ENCODE measurements at regions not wholly inside any gene's neighbourhood (a gene's known extent, or its start where the extent isn't known, plus 50 kb on each side); places are given as distances from the start of the nearest gene placed in this dataset.
A peak's percentile ranks its signal among the peaks of the same experiment; 100 is the strongest.

GRCh38 chr10:88213065-88213605 lies 349.7 kb downstream of the PTEN start:
- no peaks in the 10 kb centered on the region for H3K27me3 ChIP-seq (replicated peaks; ENCODE audit: insufficient read depth, low read depth, low read length, poor library complexity)
- H3K4me1 ChIP-seq (ENCODE audit: insufficient read depth, low read length, poor library complexity, severe bottlenecking): no peaks in the 10 kb centered on the region
- DNase-seq (ENCODE audit: low spot score): no peak
- no TSS peak for BruUV-seq (replicated peaks)
- H3K4me3 ChIP-seq (ENCODE audit: low read depth, low read length, poor library complexity, severe bottlenecking): no peak overlapping the region
- ChIA-PET POLR2A (ENCODE audit: low non-redundant PET) (no interaction called here), CTCF (no interaction called here)
- no peaks in the 10 kb centered on the region for H3K9me3 ChIP-seq (ENCODE audit: low read depth, low read length, poor library complexity, severe bottlenecking)
- intact Hi-C loops (cut with micrococcal nuclease; ENCODE audit: unreplicated experiment): no loop called here
- H3K27ac ChIP-seq (ENCODE audit: low read depth, low read length, poor library complexity, severe bottlenecking): no peak overlapping the region
- TF ChIP-seq EZH2 (IDR thresholded peaks at IDR 0.05; ENCODE audit: borderline replicate concordance, low read depth, low read length, poor library complexity, severe bottlenecking) (no peak), CTCF (conservative IDR thresholded peaks at IDR 0.05; ENCODE audit: low read depth, low read length) (no peak)
- no peaks in the 10 kb centered on the region for H3K36me3 ChIP-seq (ENCODE audit: insufficient read depth, low read length, poor library complexity, severe bottlenecking)

GRCh38 chr10:88216976-88217375 lies 353.6 kb downstream of the PTEN start:
- Histone ChIP-seq H3K9me3 (ENCODE audit: low read depth, low read length, poor library complexity, severe bottlenecking) (no peaks in the 10 kb centered on the region), H3K36me3 (ENCODE audit: insufficient read depth, low read length, poor library complexity, severe bottlenecking) (no peaks in the 10 kb centered on the region), H3K4me1 (ENCODE audit: insufficient read depth, low read length, poor library complexity, severe bottlenecking) (no peaks in the 10 kb centered on the region), H3K27me3 (replicated peaks; ENCODE audit: insufficient read depth, low read depth, low read length, poor library complexity) (no peaks in the 10 kb centered on the region), H3K27ac (ENCODE audit: low read depth, low read length, poor library complexity, severe bottlenecking) (no peak overlapping the region), H3K4me3 (ENCODE audit: low read depth, low read length, poor library complexity, severe bottlenecking) (no peak overlapping the region)
- TF ChIP-seq EZH2 (IDR thresholded peaks at IDR 0.05; ENCODE audit: borderline replicate concordance, low read depth, low read length, poor library complexity, severe bottlenecking) (no peak), CTCF (conservative IDR thresholded peaks at IDR 0.05; ENCODE audit: low read depth, low read length) (no peak)
- CTCF ChIA-PET: no interaction called here
- BruUV-seq (replicated peaks): no TSS peak
- intact Hi-C loops (cut with micrococcal nuclease; ENCODE audit: unreplicated experiment): no loop called here
- DNase-seq (ENCODE audit: low spot score): peak; percentile 3
- POLR2A ChIA-PET (ENCODE audit: low non-redundant PET): no interaction called here

- no peaks in the 10 kb centered on the region for H3K27me3 ChIP-seq (replicated peaks; ENCODE audit: insufficient read depth, low read depth, low read length, poor library complexity)
- intact Hi-C loops (cut with micrococcal nuclease; ENCODE audit: unreplicated experiment): no loop called here
- POLR2A ChIA-PET (ENCODE audit: low non-redundant PET): no interaction called here
- no peaks in the 10 kb centered on the region for H3K9me3 ChIP-seq (ENCODE audit: low read depth, low read length, poor library complexity, severe bottlenecking)
- no peak for TF ChIP-seq CTCF (conservative IDR thresholded peaks at IDR 0.05; ENCODE audit: low read depth, low read length)
- TF ChIP-seq EZH2 (IDR thresholded peaks at IDR 0.05; ENCODE audit: borderline replicate concordance, low read depth, low read length, poor library complexity, severe bottlenecking): no peak
- H3K4me3 ChIP-seq (ENCODE audit: low read depth, low read length, poor library complexity, severe bottlenecking): no peak overlapping the region
- CTCF ChIA-PET: no interaction called here
- H3K4me1 ChIP-seq (ENCODE audit: insufficient read depth, low read length, poor library complexity, severe bottlenecking): no peaks in the 10 kb centered on the region
- no peak overlapping the region for H3K27ac ChIP-seq (ENCODE audit: low read depth, low read length, poor library complexity, severe bottlenecking)
- DNase-seq (ENCODE audit: low spot score): no peak
- BruUV-seq (replicated peaks): no TSS peak
- no peaks in the 10 kb centered on the region for H3K36me3 ChIP-seq (ENCODE audit: insufficient read depth, low read length, poor library complexity, severe bottlenecking)
Measured at GRCh38 chr10:88218362-88218761, 354.9 kb downstream of the PTEN start.

Measured in A673 (cell line).